ENCODE measurements at regions not wholly inside any gene's neighbourhood (a gene's known extent, or its start where the extent isn't known, plus 50 kb on each side); places are given as distances from the start of the nearest gene placed in this dataset.
"Not testable (repeated sequence)": the region's sequence is repeated elsewhere in the genome, so short reads cannot be mapped to it uniquely, and the experiment has no call there.

DNA sequence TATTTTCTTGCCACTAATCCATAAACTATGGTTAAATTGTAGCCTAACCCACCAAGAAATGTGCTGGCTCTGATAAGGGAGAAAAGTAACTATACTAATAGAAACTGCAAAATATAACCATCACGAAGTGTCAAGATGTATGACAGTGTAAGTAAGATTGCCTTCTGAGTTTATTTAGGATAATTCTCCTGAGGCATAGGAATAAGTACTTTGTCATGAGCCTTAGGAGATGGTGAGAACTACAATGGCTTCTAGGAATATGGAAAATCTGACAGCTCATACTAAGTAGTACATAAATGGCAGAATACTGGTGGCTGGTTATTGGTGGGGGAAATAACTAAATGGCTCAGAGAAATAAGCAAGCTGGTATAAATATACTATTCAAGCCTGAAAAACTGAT is 543.9 kb downstream of the PRR16 start:
- no peak for FAIRE-seq

DNA sequence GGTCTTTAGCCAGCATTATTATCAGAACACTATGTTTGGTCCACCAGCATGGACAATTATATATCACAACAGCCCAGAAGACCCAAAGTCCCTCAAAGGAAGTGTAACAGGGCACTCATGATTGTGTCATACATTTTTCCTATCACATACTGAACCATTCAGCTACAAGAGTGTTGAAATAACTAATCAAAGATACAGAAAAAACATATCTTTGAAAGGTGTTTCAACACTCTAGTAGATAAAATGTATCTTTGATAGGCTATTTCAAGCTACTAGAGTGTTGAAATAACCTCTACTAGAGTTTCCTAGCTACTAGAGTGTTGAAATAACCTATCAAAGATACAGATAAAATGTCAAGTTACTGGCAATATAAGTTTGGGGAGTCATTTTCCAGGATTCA is 545.0 kb downstream of the PRR16 start:
- FAIRE-seq: no peak

DNA sequence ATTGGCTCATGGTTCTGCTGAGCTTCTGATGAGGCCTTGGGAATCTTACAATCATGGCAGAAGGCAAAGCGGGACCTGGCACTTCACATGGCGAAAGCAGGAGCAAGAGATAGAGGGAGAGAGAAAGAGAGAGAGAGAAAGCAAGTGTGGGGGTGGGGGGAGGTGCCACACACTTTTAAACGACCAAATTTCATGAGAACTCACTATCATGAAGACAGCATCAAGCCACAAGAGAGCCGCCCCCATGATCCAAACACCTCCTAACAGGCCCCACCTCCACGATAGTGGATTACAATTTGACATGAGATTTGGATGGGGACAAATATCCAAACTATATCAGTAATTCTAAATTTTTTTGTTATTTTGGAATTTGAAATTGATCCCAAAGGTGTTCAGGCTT is 553.9 kb downstream of the PRR16 start:
- no peak for FAIRE-seq

DNA sequence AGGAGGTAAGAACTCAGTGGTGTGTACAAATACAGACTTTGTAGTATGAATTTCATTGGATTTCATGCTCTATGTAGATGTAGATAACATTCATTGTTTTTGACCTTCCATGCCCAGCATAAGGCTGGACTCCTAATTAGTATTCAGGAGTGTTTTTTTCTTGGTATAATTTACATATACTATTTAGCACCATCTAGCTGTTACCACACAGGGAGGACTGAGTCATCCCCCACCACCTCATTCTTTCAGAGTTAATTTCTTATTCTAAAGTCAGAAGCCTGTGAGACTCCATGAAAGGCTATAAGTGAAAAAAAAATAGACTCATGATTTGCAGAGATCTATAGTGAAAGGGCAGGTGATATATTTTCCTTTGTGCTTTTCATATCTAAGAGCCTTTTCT is 555.0 kb downstream of the PRR16 start:
- FAIRE-seq: no peak

DNA sequence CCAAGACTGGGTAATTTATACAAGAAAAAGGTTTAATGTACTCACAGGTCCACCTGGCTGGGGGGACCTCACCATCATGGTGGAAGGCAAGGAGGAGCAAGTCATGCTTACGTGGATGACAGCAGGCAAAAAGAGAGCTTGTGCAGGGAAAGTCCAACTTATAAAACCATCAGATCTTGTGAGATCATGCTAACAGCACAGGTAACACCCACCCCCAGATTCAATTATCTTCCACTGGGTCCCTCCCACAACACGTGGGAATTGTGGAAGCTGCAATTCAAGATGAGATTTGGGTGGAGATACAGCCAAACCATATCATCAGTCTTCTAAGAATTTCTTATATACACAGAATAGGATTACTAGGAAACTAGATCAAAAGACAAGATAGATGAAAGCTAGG is 555.6 kb downstream of the PRR16 start:
- FAIRE-seq: no peak

DNA sequence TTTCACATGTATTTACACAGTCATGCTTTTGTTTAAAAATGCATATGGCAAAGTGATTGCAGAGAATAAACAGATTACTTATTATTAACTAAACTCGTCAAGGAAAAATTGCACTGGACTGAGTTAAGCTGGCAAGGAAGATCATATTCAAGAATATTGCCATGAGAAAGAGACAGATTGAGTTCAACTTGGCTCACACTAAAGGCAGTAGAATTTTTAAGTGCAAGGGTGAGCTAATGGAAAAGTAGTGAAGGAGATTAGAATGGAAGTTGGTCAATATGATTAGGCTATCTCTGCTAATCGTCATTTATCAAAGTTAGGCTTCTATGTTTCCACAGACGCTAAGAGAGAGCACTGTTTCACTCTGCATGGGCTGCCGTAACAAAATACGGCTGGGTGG is 557.6 kb downstream of the PRR16 start:
- FAIRE-seq: no peak

DNA sequence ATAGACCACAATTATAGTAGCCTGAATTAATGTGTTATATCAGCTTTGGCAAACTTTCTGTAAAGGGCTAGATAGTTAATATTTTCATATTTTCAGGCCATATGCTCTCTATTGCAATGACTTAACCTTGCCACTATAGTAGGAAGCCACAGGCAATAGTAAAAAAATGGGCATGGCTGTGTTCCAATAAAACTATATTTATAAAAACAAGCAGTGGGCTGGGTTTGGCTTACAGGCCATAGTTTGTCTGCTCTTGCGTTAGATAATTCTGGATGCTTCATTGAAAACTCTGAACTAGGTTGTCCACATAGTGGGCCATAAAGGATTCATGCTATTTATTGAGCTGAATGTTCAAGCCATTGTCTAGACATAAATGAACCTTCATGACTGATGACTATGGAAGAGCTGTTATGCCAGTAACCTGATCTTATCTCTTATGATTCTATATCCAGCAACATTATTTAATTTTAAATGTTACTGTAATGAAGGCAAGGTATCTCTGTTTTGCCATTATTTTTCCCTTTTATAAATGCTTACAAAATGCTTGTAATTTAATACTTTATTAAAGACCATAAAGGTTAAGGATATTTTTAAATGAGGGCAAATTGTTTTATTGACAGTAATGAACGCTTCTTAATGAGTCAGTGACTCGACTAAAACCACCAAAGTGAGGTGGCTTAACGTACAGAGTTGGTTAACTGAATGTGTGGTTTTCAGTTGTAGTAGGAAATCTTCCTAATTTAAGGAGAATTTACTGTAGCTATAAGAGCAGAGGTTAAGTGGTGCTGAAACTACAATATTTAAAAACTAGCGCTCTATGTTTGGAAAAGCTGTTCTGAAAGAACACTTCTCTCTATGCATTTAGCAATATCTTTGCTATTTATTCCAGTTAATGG is 560.6 kb downstream of the PRR16 start:
- FAIRE-seq: no peak

DNA sequence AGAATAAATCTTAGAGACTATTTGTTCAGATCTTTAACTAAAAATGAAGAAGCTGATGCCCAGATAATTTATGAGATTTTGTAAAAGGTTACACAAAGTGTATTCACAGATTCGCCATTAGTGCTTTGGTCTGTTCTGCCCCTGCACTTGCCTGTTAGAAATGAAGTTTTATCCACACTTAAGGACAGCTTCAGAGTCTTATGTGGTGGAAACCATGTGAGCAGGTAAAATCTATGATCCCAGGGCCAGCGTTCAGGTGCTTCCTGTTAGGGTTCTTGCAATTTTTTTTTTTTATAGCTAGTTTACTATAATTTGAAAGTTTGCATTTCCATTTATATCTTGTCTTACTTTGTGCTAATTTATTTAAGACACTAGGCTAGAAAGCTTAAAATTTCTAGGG is 561.6 kb downstream of the PRR16 start:
- no peak for FAIRE-seq

DNA sequence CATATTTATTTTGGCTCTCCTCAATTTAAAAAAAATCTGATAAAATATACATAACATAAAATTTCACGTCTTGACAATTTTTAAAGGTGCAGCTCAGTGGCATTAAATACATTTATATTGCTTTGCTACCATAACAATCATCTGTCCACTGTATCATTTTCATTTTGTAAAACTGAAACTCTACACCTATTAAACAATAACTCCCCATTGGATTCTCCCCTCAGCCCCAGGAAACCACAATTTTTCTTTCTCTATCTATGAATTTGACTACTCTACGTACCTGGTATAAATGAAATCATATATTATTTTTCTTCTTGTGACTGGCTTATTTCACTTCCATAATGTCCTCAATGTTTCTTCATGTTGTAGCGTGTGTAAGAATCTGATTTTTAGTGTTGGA is 563.5 kb downstream of the PRR16 start:
- FAIRE-seq: no peak

DNA sequence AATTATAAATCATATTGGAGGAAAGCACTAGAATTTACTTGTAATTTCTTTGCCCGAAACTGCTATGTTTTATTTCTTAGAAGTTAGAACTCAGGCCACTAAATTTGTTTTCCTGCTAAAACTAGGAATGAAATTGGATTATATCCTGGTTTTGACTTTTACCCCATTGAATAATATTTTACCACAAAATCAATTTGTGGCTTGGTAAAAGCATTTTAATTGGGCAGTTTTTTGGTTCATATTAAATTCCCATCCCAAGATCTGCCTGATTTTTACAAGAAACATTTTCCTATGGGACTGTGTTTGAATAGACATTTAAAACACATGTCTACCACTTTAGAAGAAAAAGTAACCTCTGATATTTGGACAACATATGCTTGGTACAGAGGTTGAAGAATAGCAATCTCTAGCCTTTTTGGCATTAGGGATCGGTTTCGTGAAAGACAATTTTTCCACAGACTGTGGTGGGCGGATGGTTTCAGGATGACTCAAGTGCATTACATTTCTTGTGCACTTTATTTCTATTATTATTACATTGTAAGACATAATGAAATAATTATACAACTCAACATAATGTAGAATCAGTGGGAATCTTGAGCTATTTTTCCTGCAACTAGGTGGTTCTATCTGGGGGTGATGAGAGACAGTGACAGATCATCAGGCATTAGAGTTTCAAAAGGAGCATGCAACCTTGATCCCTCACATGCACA is 565.6 kb downstream of the PRR16 start:
- no peak for FAIRE-seq

DNA sequence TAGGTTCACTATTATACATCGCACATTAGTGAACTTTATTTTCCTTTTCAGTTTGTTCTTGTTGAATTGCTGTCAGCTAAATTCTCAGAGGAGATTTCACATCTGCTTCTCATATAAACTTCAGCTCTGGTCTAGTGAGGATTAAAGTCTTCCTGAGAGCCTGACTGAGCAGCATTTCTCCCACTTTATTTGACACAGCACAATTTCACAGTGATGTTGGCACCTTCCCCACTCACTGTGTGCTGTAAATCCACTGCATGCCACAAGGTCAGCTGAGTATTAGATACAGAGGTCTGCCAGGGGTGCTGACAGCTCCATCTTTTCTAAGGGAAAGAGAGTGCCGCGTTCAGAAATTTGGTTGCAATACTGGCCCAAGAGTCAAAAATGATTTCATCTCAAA is 567.4 kb downstream of the PRR16 start:
- no peak for FAIRE-seq

DNA sequence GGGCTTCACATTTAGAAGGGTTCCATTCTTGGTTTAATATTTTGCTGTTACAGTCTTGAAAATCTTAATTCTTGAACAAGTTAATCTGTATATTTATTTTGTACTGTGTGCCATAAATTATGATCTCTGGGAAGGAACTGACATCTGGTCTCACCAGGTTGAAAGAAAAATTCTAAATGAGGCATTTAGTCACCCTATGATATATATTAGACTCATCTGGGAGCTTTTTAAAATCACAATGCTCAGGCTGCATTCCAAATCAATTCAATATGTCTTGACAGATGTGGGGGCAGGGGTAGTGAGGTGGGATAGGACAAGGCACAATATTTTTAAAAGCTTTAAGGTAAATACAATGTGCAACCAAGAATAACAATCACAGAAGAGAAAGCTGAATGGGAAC is 569.2 kb downstream of the PRR16 start:
- FAIRE-seq: no peak

DNA sequence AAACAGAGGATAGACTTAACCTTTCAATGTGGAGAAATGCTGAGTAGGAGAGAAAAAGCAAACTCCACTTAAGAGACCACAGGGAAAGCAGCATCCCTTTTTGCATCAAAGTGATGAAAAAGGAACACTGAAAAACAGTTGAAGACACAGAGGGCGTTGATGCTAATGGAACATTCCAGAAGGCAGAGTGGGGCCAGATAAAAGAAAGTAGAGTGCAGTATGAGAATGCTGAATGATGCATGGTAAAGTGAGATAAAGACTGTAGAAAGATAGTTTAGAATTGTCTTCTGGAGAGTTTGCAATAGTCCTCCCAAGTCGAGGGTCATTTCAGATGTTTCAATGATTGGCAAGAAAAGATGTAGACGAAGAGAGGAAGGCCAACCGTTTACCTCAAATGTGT is 574.3 kb downstream of the PRR16 start:
- FAIRE-seq: no peak

DNA sequence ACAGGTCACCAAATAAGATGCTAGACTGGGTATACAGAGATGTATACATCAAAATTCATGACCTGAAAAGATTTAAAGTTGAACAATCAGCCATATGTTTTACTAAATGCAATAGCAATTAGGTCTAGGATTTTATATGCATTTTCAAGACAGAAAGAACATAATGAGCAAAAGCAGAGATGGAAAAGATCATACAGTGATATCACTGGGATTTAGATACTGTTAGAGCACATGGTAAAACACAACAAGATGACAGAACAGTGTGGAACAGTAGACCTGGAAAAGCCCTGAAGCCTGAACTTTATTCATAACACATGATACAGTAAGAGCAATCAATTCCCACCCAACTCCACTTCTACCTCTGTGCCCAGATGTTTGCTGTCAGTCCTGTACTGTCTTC is 585.9 kb downstream of the PRR16 start:
- no peak for FAIRE-seq

DNA sequence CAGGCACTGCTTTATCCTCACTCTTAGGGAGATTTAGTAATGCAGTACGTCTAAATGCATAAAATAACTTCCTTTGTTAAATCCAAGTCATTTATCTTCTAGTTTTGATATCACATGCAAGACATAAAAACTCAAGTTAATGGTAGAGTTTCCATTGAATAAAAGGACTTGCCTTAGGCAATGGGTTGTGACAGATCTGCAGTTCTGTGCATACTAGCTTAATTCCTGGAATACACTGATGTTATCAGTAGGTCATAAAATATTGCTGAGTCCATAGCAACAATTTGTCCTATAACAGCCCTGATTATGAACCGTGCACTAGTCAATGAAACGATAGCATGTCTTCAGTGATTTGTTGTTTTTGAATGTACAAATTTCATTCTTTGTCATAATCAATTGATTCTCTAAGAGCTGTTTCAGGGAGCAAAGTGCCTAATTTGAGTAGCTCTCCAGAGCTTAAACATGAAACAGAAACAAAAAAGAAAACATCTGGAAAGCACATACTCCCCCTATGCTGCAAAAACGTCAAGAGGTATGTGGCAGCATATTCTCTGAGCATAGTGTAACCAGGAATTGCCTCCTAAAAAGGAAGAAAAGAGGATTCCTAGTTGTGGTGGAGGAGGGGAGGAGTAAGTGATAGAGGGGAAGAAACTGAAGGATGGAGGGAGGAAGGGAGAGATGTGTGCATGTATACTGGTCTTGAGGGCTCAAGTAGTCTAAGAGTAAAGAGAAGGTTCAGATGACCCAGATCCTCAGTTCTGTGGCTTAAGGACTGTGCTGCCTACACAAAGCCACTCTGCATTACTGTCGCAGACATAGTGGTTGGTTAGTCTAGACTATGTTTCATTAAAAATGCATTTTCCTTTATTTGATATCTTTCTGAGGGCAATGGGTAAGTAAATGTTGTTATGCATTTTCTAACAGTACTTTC is 589.2 kb downstream of the PRR16 start:
- FAIRE-seq: no peak

DNA sequence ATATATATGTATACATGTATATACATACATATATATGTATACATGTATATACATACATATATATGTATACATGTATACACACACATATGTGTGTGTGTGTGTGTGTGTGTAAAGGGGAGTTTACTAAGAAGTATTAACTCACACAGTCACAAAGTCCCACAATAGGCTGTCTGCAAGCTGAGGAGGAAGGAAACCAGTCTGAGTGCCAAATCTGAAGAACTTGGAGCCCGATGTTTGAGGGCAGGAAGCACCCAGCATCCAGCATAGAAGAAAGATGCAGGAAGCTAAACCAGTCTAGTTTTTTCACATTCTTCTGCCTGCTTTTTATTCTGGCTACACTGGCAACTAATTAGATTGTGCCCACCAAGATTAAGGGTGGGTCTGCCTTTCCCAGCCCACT is 591.5 kb downstream of the PRR16 start:
- no peak for FAIRE-seq

DNA sequence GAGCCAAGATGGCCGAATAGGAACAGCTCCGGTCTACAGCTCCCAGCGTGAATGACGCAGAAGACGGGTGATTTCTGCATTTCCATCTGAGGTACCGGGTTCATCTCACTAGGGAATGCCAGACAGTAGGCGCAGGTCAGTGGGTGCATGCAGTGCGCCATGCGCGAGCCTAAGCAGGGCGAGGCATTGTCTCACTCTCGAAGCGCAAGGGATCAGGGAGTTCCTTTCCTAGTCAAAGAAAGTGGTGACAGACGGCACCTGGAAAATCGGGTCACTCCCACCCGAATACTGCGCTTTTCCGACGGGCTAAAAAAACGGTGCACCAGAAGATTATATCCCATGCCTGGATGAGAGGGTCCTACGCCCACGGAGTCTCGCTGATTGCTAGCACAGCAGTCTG is 600.1 kb downstream of the PRR16 start:
- not testable (repeated sequence) for FAIRE-seq

DNA sequence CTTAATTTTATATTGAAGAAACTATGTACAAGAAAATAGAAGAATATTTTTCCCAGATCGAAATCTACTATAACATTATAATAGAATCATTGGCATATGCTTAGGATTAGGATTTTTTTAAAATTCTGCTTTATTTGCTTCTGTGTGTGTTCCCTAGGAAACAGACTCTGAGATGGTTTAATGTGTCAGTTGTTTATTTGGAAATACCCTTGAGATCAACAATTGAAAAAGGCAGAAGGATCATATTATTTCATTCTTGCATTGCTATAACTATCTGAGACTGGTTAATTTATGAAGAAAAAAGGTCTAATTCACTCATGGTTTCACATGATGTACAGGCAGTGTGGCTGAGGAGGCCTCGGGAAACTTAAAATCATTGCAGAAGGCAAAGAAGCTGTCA is 622.6 kb downstream of the PRR16 start:
- no peak for FAIRE-seq

DNA sequence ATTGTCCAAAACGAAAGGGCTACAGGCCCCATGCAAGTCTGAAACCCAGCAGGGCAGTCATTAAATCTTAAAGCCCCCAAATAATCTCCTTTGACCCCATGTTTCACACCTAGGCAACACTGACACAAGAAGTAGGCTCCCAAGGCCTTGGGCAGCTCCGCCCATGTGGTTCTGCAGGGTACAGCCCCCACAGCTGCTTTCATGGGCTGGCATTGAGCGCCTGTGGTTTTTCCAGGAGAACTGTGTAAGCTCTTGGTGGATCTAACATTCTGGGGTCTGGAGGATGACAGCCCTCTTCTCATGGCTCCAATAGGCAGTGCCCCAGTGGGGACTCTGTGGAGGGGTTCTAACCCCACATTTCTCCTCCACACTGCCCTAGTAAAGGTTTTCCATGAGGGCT is 623.5 kb downstream of the PRR16 start:
- FAIRE-seq: no peak

DNA sequence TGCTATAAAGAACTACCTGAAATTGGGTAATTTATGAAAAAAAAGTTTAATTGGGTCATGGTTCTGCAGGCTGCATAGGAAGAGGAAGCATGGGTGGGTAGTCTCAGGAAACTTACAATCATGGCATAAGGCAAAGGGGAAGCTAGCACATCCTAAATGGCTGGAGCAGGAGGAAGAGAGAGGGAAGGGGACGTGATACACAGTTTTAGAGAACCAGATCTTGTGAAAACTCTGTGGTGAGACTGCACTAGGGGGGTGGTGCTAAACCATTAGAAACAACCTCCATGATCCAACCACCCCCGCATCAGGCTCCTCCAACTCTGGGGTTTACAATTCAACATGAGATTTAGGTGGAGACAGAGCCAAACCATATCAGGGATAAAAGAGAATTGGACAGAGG is 624.2 kb downstream of the PRR16 start:
- FAIRE-seq: no peak

DNA sequence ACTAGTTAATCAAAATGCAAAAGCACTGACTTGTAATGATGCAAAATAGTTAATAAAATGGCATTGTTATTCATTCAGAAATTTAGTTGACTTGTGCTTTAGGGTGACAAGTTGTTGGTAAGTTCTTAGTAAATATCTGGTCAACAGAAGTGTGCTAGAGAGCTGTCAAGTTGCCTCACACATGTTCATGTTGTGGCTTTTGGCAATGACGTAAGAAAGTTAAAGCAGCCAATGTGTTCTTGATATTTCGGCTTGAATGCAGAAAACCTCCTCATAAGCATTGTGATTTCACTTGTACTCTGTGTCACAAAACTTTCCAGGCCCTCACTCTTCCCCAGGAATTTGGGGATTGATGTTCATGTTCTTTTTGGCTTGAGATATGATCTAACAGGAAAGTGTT is 626.7 kb downstream of the PRR16 start:
- no peak for FAIRE-seq

DNA sequence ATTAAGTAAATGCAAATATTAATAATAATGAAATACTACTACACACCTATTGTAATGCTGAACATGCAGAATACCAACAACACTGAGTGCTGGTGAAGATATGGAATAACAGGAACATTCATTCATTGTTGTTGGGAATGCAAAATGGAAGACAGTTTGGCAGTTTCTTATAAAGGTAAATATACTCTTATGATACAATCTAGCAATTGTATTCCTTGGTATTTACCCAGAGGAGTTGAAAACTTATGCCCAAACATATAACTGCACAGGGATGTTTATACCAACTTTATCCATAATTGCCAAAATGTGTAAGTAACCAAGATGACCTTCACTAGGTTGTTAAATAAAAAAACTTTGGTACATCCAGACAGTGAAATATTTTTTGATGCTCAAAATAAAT is 636.8 kb downstream of the PRR16 start:
- no peak for FAIRE-seq

DNA sequence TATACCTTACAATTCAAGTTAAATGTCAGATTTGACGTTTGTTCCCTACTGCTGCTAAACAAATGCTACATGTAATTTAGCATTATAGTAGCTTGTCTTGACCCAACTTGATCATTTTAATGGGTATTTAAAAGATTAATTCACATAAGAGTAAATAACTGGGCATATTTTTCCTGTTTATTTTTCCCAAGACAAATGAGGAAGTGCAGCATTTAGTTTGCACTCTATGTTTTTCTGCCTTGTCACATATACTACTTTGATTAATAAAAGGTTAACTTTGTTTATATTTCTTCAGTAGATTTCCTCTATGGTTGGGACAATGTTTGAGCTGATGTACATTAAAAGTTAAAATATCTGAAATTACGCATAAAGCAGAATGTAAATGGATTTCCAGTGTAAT is 641.8 kb downstream of the PRR16 start:
- FAIRE-seq: no peak

Measured in colon (tissue), 2 donors.